RKO (cell line): ENCODE measurements at regions not wholly inside any gene's neighbourhood (a gene's known extent, or its start where the extent isn't known, plus 50 kb on each side); places are given as distances from the start of the nearest gene placed in this dataset.
"Not testable (repeated sequence)": the region's sequence is repeated elsewhere in the genome, so short reads cannot be mapped to it uniquely, and the experiment has no call there.

Experiments
- DNase-seq: peaks from one replicate; pipeline ENCODE4 v3.0.0-alpha.2; 2016; ENCODE audit warnings: low spot score

- DNase-seq, result no peak
Observed at GRCh38 chr7:81045491-81046030, 126.7 kb upstream of the SEMA3C start.

- DNase-seq, result not testable (repeated sequence)
Observed at GRCh38 chr7:81042646-81043045, 123.8 kb upstream of the SEMA3C start.

- DNase-seq, result no peak
Observed at GRCh38 chr7:81040496-81040895, 121.6 kb upstream of the SEMA3C start.

DNA sequence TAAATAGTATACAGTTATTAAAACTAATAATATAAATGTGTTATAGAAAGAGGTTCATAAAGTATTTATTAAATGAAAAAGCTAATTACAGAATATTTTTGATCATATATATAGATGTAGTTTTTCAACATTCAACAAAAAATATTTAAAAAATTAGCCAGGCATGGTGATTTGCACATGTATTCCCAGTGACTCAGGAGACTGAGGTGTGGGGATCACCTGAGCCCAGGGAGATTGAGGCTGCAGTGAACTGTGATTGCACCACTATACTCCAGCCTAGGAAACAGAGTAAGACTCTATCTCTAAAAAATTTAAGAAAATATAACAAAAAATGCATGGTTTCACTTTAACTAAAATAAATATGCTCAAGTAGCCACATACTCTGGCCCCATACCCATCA, 118.0 kb upstream of the SEMA3C start:
- no peak for DNase-seq

- DNase-seq, result no peak
Observed at GRCh38 chr7:81036057-81036456, 117.2 kb upstream of the SEMA3C start.

DNA sequence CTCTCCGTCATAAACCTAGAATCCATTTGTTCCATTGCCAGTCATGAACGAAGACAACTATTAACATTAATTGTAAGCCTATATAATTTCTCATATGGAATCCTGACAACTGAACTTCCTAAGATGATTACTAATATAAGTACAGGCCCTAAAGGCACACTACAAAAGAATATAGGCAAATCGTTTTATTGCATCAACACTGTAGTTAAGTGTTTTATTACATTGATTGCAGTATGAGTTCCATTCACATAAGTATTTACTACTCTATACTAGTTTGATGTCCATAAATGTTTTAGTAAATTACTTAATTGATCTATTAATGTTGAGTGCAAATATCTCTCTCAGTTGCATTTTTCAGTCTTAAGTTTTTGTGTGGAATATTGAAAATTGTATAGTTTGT, 113.1 kb upstream of the SEMA3C start:
- DNase-seq, result no peak

- DNase-seq, result peak; percentile 5
Observed at GRCh38 chr7:81031243-81031642, 112.4 kb upstream of the SEMA3C start.

- DNase-seq, result no peak
Observed at GRCh38 chr7:81030472-81030871, 111.6 kb upstream of the SEMA3C start.

GRCh38 chr7:81029511-81029910, 110.7 kb upstream of the SEMA3C start:
- no peak for DNase-seq

DNA sequence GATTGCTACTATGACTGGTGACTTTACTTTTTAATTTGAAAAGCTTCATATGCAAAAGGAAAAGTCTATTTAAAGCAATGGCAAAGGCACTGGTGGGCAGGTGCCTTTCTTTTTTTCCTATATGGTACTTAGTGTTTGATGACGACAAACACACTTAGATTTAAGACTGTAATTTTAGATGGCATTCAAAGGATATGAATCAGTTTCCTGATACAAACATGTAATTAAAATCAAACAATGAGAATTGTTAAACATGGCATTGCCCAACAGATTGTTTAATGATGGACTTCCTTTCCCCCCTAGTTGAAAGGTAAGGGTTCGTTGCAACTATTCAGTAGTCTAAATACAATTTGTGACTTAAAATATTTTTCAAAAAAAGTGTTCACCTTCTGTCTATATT, 106.5 kb upstream of the SEMA3C start:
- no peak for DNase-seq

DNA sequence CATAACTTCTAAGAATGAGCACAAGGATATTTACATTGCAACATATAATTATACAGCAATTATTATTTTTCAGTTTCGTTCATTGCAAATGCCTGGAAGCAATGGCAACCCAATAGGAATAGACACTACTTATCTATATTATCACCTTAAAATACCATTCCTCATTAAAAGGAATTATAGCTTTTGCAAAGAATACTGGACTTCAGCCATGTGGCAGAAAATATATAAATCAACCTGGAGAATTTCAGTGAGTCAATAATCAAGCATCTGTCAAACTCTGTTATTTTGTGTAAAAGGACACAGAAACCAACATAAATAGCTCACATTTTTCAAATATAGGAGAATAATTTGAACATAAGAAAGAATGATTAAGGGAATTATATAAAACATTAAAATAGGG, 96.1 kb upstream of the SEMA3C start:
- DNase-seq, result no peak

- peak; percentile 72 for DNase-seq
Observed at GRCh38 chr7:81014266-81014665, 95.4 kb upstream of the SEMA3C start.

GRCh38 chr7:81013083-81013817, 94.4 kb upstream of the SEMA3C start:
- DNase-seq, result peak; percentile 69

- DNase-seq, result no peak
Observed at GRCh38 chr7:81008901-81009300, 90.0 kb upstream of the SEMA3C start.

DNA sequence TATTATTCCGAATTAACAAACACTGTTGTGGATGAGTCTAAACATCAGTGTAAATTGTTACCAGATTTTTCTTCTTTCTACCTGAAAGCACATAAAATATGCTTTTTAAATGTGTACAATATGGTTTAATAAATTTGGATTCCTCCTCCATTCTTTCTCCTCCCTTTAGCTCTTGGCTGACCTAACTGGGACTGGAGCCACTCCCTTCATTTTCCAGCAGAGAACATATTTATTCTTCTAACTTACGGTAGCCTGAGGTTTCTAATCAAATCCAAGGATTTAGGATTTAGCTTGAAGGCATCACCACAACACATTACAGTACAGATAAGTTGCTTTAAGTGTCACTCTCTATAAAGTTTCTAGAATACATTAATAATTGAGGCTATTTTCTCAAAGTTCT, 88.2 kb upstream of the SEMA3C start:
- no peak for DNase-seq

DNA sequence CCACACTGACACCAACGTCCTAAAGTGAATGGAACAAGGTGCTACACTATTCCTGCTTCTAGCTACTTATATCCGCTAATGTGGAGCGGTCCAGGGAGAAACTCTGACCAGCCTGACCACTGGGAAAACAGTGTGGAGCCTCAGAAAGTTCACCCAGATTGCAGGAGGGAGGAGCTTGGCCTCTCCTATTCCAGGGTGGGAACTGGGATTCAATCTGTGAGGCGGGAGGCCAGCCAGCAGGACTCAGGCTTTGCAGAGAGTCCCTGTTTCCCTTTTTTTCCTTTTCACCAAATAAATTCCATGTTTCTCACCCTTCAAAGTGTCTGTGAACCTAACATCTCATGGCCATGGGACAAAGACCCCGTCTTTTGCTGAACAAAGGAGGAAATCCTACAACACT, 86.4 kb upstream of the SEMA3C start:
- no peak for DNase-seq

DNA sequence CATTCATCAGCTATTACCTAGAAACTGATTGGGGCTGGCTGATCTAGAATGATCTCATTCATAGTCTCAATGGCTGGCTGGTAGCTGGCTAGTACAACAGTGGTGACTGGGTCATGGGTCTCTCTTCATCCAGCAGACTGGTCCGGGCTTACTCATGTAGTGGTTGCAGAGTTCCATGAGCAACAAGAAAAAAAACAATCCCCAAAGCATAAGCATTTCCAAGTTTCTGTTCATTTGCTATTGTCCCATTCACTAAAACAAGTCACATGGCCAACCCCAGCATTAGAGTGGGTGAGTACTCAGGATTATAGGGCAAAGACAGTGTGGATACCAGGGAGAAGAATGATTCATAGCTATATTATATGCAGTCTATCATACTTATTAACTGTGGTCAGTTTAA, 85.2 kb upstream of the SEMA3C start:
- peak; percentile 36 for DNase-seq

DNA sequence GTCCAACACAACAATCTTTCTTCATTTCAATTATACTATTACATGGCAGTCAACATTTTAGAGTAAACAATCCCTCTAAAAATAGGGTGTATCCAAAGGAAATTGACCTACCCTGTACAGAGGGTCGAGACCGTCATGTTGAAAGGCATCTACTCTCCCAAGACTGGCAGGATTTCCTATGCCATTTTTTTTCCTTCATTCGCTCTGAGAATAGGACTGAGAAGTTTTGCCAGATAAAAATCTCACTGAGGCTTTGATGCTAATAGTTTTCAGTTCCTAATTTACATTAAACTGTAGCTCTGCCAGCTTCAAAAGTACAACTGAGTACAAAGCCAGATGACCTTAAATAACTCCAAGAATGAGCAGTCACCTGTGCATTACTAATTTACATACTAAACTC, 84.5 kb upstream of the SEMA3C start:
- DNase-seq, result no peak

DNA sequence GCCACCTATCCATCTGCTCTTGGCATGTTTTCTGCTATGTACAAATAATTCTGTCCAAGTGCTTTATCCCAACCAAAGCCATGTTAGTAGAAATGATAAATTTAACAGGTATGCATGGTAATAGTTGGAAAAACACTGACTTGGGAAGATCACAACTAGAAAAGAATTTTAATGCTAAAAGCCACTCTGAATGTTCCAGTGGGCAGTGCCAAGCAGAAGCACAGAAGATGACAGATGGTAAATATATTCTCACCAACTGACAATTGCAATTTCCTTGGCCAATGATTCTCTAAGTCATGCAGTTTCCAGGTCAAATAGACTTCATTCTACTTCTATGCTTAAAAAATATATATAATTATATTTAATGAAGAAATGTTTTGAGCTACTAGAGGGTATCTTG, 83.6 kb upstream of the SEMA3C start:
- no peak for DNase-seq

- no peak for DNase-seq
Observed at GRCh38 chr7:80999771-81000170, 80.9 kb upstream of the SEMA3C start.

- DNase-seq, result no peak
Observed at GRCh38 chr7:80999100-80999499, 80.2 kb upstream of the SEMA3C start.

DNA sequence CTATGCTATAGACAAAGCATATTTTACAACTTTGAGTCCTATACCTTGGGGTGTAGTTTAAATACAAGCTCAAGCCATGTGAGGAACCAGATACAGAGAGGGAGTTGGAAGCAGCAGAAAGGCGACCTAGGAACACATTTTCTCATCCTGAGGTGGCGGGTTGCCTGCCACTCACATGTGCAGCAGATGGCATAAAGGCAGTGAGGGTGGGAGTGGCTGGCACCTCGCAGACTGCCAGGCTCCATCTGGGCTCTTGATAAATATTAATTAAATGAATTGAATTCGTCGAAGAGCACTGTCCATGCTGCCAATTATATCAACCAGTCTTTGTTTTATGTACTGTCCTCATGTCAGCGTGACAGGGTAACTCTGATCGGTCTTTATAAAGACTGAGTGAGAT, 79.0 kb upstream of the SEMA3C start:
- DNase-seq, result no peak

DNA sequence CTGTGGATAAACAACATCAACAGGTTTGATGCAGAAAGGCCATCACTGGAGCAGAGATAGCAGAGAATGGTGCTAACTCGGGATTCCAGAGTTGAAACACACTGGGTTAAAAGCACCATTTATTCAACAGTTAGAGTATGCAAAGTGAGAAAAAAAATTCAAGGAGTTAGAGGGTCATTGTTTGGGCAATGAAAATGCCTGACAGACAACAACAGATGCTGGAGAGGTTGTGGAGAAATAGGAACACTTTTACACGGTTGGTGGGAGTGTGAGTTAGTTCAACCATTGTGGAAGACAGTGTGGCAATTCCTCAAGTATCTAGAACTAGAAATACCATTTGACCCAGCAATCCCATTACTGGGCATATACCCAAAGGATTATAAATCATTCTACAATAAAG, 77.4 kb upstream of the SEMA3C start:
- DNase-seq, result not testable (repeated sequence)

- no peak for DNase-seq
Observed at GRCh38 chr7:80991654-80992053, 72.8 kb upstream of the SEMA3C start.
